Astrocyte (in vitro differentiated cells and primary cell): ENCODE measurements at regions not wholly inside any gene's neighbourhood (a gene's known extent, or its start where the extent isn't known, plus 50 kb on each side); places are given as distances from the start of the nearest gene placed in this dataset.

ENCODE experiments used
- DNase-seq: peaks from one replicate; pipeline ENCODE4 v3.0.0-alpha.2; 2010; ENCODE audit warnings: low read depth
- FAIRE-seq: peaks from 2 replicates; lab custom pipeline; 2011; peaks lifted over from hg19 to GRCh38; lab: Jason Lieb, UNC
- H2AFZ ChIP-seq: 2 replicates; pipeline ENCODE4 v1.6.0; 2012; ENCODE audit warnings: low read depth, low read length, inconsistent platforms
- H3K27ac ChIP-seq: 2 replicates; pipeline ENCODE4 v1.5.1; 2011; ENCODE audit warnings: low read depth, low read length, inconsistent platforms
- H3K27me3 ChIP-seq: 2 replicates; pipeline ENCODE4 v1.6.0; 2011; ENCODE audit warnings: low read length, inconsistent platforms; ENCODE audit not compliant: insufficient read depth
- H3K36me3 ChIP-seq: 2 replicates; pipeline ENCODE4 v1.5.1; 2011; ENCODE audit warnings: low read length, inconsistent platforms; ENCODE audit not compliant: insufficient read depth
- H3K4me1 ChIP-seq: 2 replicates; pipeline ENCODE4 v1.5.1; 2011; ENCODE audit warnings: low read length, inconsistent platforms; ENCODE audit not compliant: insufficient read depth
- H3K4me2 ChIP-seq: 2 replicates; pipeline ENCODE4 v1.6.0; 2012; ENCODE audit warnings: low read length, inconsistent platforms
- H3K4me3 ChIP-seq: 2 replicates; pipeline ENCODE4 v1.5.1; 2011; ENCODE audit warnings: low read depth, mild to moderate bottlenecking, low read length, inconsistent platforms; ENCODE audit not compliant: insufficient read depth
- H3K79me2 ChIP-seq: 2 replicates; pipeline ENCODE4 v1.6.0; 2012; ENCODE audit warnings: mild to moderate bottlenecking, low read length, inconsistent platforms; ENCODE audit not compliant: insufficient read depth
- H3K9ac ChIP-seq: 2 replicates; pipeline ENCODE4 v1.6.0; 2012; ENCODE audit warnings: mild to moderate bottlenecking, low read length, inconsistent platforms
- H3K9me3 ChIP-seq: 2 replicates; pipeline ENCODE4 v1.5.1; 2012; ENCODE audit warnings: low read depth, mild to moderate bottlenecking, low read length, inconsistent platforms; ENCODE audit not compliant: insufficient read depth
- H4K20me1 ChIP-seq: 2 replicates; pipeline ENCODE4 v1.6.0; 2012; ENCODE audit warnings: low read length, inconsistent platforms; ENCODE audit not compliant: insufficient read depth
- H3K27ac Mint-ChIP-seq: one replicate; pipeline ENCODE4 v1.8.0; 2021; ENCODE audit warnings: mild to moderate bottlenecking, mixed read lengths; ENCODE audit not compliant: unreplicated experiment
- H3K27me3 Mint-ChIP-seq: one replicate; pipeline ENCODE4 v1.8.0; 2021; ENCODE audit warnings: low read depth, mixed read lengths; ENCODE audit not compliant: unreplicated experiment
- H3K36me3 Mint-ChIP-seq: one replicate; pipeline ENCODE4 v1.8.0; 2021; ENCODE audit warnings: low read depth, mixed read lengths; ENCODE audit not compliant: unreplicated experiment
- H3K4me1 Mint-ChIP-seq: one replicate; pipeline ENCODE4 v1.8.0; 2021; ENCODE audit warnings: low read depth, mixed read lengths; ENCODE audit not compliant: unreplicated experiment
- H3K4me3 Mint-ChIP-seq: one replicate; pipeline ENCODE4 v1.8.0; 2021; ENCODE audit warnings: mild to moderate bottlenecking, moderate library complexity, mixed read lengths; ENCODE audit not compliant: unreplicated experiment
- H3K9me3 Mint-ChIP-seq: one replicate; pipeline ENCODE4 v1.8.0; 2021; ENCODE audit warnings: mild to moderate bottlenecking, mixed read lengths; ENCODE audit not compliant: unreplicated experiment
- CTCF ChIP-seq: IDR thresholded peaks from 2 replicates; pipeline ENCODE4 v1.5.1; 2011; ENCODE audit warnings: low read depth, mild to moderate bottlenecking, inconsistent platforms, low read length, moderate library complexity; ENCODE audit not compliant: insufficient read depth
- EZH2 ChIP-seq: IDR thresholded peaks from 2 replicates; pipeline ENCODE4 v1.6.1; 2012; ENCODE audit warnings: mild to moderate bottlenecking, low read length, inconsistent platforms; ENCODE audit not compliant: insufficient read depth

DNA sequence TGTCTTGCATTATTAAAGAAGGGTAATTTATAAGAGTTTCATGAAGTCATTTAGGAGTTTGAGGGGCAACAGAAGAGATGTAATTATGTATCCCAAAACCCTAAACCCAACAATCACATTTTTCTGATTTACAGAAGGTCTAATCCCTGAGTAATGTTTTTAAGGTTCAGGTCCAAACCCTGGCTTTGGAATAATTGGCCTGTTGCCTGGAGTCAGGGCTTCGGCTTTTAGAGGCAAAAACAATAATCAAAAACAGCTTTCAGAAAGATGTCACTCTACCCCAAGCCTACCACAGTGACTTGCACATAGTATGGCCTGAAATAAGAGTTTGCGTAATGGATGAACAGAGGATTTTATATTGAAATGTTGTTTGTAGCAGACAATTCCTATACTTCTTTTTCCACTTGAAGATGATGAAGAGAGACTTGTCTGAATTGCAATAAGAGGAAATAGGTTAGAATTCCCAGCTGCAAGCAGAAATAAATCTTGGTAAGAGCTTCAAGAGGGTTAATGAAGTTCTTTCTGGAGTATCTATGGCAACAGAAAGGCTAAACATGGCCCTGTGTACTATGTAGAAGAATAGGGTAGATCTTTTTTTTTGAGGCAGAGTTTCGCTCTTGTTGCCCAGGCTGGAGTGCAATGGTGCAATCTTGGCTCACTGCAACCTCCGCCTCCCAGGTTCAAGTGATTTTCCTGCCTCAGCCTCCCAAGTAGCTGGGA is 152.0 kb downstream of the GPBP1 start:
- no peaks in the 10 kb centered on the region for H3K36me3 ChIP-seq
- H3K9me3 ChIP-seq, result no peaks in the 10 kb centered on the region
- TF ChIP-seq CTCF, result no peak
- TF ChIP-seq EZH2, result no peak
- Mint-ChIP-seq H3K4me1 (peaks cover 5% of the 10 kb centered on the region), H3K27ac (no peak overlapping the region), H3K9me3 (peaks cover 3% of the 10 kb centered on the region), H3K27me3 (peaks cover 3% of the 10 kb centered on the region), H3K4me3 (no peak overlapping the region), H3K36me3 (no peaks in the 10 kb centered on the region)
- H3K4me3 ChIP-seq, result no peak overlapping the region
- no peaks in the 10 kb centered on the region for H4K20me1 ChIP-seq
- H3K27me3 ChIP-seq, result no peaks in the 10 kb centered on the region
- H3K4me2 ChIP-seq, result no peak overlapping the region
- H3K79me2 ChIP-seq, result no peaks in the 10 kb centered on the region
- H3K9ac ChIP-seq, result no peak overlapping the region
- FAIRE-seq (no peak), DNase-seq (no peak)
- peaks cover 4% of the 10 kb centered on the region for H3K4me1 ChIP-seq
- H2AFZ ChIP-seq, result no peak overlapping the region
- H3K27ac ChIP-seq, result no peak overlapping the region

GRCh38 chr5:57324861-57325260 is 151.0 kb downstream of the GPBP1 start:
- FAIRE-seq (no peak), DNase-seq (peak; percentile 32)
- Mint-ChIP-seq H3K27ac (no peak overlapping the region), H3K9me3 (peaks cover 2% of the 10 kb centered on the region), H3K4me1 (peaks cover 5% of the 10 kb centered on the region), H3K36me3 (no peaks in the 10 kb centered on the region), H3K27me3 (peaks cover 3% of the 10 kb centered on the region), H3K4me3 (no peak overlapping the region)
- no peak overlapping the region for H3K4me2 ChIP-seq
- H3K4me1 ChIP-seq, result peaks cover 4% of the 10 kb centered on the region
- no peaks in the 10 kb centered on the region for H3K79me2 ChIP-seq
- no peak overlapping the region for H3K9ac ChIP-seq
- H2AFZ ChIP-seq, result no peak overlapping the region
- no peaks in the 10 kb centered on the region for H3K36me3 ChIP-seq
- TF ChIP-seq CTCF, result no peak
- H4K20me1 ChIP-seq, result no peaks in the 10 kb centered on the region
- H3K9me3 ChIP-seq, result no peaks in the 10 kb centered on the region
- no peaks in the 10 kb centered on the region for H3K27me3 ChIP-seq
- H3K4me3 ChIP-seq, result no peak overlapping the region
- no peak overlapping the region for H3K27ac ChIP-seq

- DNase-seq (no peak), FAIRE-seq (no peak)
- no peaks in the 10 kb centered on the region for H3K36me3 ChIP-seq
- no peaks in the 10 kb centered on the region for H3K27me3 ChIP-seq
- Mint-ChIP-seq H3K36me3 (no peaks in the 10 kb centered on the region), H3K27me3 (peaks cover 3% of the 10 kb centered on the region), H3K4me1 (peaks cover 5% of the 10 kb centered on the region), H3K27ac (no peak overlapping the region), H3K9me3 (peaks cover under 1% of the 10 kb centered on the region), H3K4me3 (no peak overlapping the region)
- no peak for TF ChIP-seq EZH2
- TF ChIP-seq CTCF, result no peak
- no peaks in the 10 kb centered on the region for H3K79me2 ChIP-seq
- H4K20me1 ChIP-seq, result no peaks in the 10 kb centered on the region
- H3K9ac ChIP-seq, result no peak overlapping the region
- H3K27ac ChIP-seq, result no peak overlapping the region
- H3K4me2 ChIP-seq, result no peak overlapping the region
- H2AFZ ChIP-seq, result no peak overlapping the region
- no peak overlapping the region for H3K4me3 ChIP-seq
- peaks cover 4% of the 10 kb centered on the region for H3K4me1 ChIP-seq
- H3K9me3 ChIP-seq, result no peaks in the 10 kb centered on the region
Measured at GRCh38 chr5:57324181-57324580, 150.3 kb downstream of the GPBP1 start.
